ENCODE measurements at regions not wholly inside any gene's neighbourhood (a gene's known extent, or its start where the extent isn't known, plus 50 kb on each side); places are given as distances from the start of the nearest gene placed in this dataset.

DNA sequence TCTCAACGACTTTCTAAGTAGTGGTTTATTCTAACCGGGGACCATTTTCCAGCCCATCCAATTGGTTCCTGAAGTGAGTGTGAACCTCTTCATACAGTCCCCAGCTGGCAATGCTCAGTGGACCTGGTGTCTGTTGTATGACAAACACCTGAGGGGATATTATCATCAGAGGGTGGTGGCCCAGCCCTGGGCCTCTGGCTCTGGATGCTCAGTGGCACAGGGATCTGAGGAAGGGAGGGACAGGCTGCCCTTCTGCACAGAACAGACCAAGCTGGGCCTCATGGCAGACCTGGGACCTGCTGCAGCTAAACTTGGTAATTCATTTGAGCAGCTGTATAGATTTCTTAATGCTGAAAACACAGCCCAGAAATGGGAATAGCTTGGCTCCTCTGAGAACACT is 72.6 kb downstream of the IRX5 start:
- no peak overlapping the region for H2AFZ ChIP-seq (ENCODE audit: low read depth, low read length)
- no peaks in the 10 kb centered on the region for H3K4me1 ChIP-seq (ENCODE audit: control insufficient read depth, extremely low read depth, insufficient read depth, low read length)
- H3K4me2 ChIP-seq (ENCODE audit: insufficient read depth, low read length): no peak overlapping the region
- TF ChIP-seq POLR2A (IDR thresholded peaks at IDR 0.05; ENCODE audit: low read depth, low read length) (no peak), POLR2AphosphoS5 (IDR thresholded peaks at IDR 0.05; ENCODE audit: insufficient read depth, low read depth, low read length) (no peak), FOS (IDR thresholded peaks at IDR 0.05; ENCODE audit: borderline replicate concordance, insufficient read depth, low read length) (no peak), GATA2 (IDR thresholded peaks at IDR 0.05; ENCODE audit: insufficient read depth, insufficient read length, low read depth, low read length) (no peak), EZH2 (IDR thresholded peaks at IDR 0.05; ENCODE audit: borderline replicate concordance, low read depth, low read length, severe bottlenecking) (no peak), JUN (IDR thresholded peaks at IDR 0.05; ENCODE audit: borderline replicate concordance, insufficient read depth, insufficient read length, low read depth) (no peak), MYC (IDR thresholded peaks at IDR 0.05; ENCODE audit: low read depth, low read length) (no peak)
- TF ChIP-seq, protein P1, sequence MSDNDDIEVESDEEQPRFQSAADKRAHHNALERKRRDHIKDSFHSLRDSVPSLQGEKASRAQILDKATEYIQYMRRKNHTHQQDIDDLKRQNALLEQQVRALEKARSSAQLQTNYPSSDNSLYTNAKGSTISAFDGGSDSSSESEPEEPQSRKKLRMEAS (IDR thresholded peaks at IDR 0.05; ENCODE audit: insufficient read depth, insufficient read length): no peak
- TF ChIP-seq, protein P2, sequence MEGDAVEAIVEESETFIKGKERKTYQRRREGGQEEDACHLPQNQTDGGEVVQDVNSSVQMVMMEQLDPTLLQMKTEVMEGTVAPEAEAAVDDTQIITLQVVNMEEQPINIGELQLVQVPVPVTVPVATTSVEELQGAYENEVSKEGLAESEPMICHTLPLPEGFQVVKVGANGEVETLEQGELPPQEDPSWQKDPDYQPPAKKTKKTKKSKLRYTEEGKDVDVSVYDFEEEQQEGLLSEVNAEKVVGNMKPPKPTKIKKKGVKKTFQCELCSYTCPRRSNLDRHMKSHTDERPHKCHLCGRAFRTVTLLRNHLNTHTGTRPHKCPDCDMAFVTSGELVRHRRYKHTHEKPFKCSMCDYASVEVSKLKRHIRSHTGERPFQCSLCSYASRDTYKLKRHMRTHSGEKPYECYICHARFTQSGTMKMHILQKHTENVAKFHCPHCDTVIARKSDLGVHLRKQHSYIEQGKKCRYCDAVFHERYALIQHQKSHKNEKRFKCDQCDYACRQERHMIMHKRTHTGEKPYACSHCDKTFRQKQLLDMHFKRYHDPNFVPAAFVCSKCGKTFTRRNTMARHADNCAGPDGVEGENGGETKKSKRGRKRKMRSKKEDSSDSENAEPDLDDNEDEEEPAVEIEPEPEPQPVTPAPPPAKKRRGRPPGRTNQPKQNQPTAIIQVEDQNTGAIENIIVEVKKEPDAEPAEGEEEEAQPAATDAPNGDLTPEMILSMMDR (IDR thresholded peaks at IDR 0.05; ENCODE audit: extremely low read depth in 1 of 2, insufficient read depth in 1 of 2, low read depth in 1 of 2, low read length in 2 of 2): no peak
- intact Hi-C loops (cut with micrococcal nuclease): no loop called here
- POLR2A ChIA-PET: no interaction called here
- no peaks in the 10 kb centered on the region for H3K9me3 ChIP-seq (replicated peaks; ENCODE audit: control insufficient read depth, insufficient read depth, low read length)
- no peaks in the 10 kb centered on the region for H3K27me3 ChIP-seq (ENCODE audit: control insufficient read depth in 2 of 2, insufficient read depth in 2 of 2, low read length in 2 of 2)
- CTCF ChIA-PET: no interaction called here
- H4K20me1 ChIP-seq (replicated peaks; ENCODE audit: control insufficient read depth, extremely low read depth, insufficient read depth, low read length): no peaks in the 10 kb centered on the region
- H3K9me1 ChIP-seq (replicated peaks; ENCODE audit: control insufficient read depth, extremely low read depth, insufficient read depth, low read length): no peaks in the 10 kb centered on the region
- H3K9ac ChIP-seq (replicated peaks; ENCODE audit: extremely low read depth, insufficient read depth, low read length): no peak overlapping the region
- H3K4me3 ChIP-seq (replicated peaks in 1 of 3; ENCODE audit: insufficient read depth in 1 of 3, low read depth in 1 of 3, low read length in 3 of 3): no peak overlapping the region
- H3K27ac ChIP-seq (ENCODE audit: insufficient read depth, low read depth, low read length): no peak overlapping the region
- no peak for DNase-seq (ENCODE audit: low read depth, low spot score)
- dilution Hi-C loops (cut with MboI; ENCODE audit: extremely low pct_ligation_motif_present, low sequenced_read_pairs): no loop called here
- H3K36me3 ChIP-seq (ENCODE audit: control insufficient read depth in 2 of 2, extremely low read depth in 1 of 2, insufficient read depth in 2 of 2, low read length in 2 of 2): no peaks in the 10 kb centered on the region
- BruUV-seq (replicated peaks): no TSS peak
- FAIRE-seq: no peak
- no peaks in the 10 kb centered on the region for H3K79me2 ChIP-seq (ENCODE audit: control insufficient read depth, insufficient read depth, low read length)

All from endothelial cell of umbilical vein (primary cell).